Kidney (tissue), 13 donors: ENCODE measurements at regions not wholly inside any gene's neighbourhood (a gene's known extent, or its start where the extent isn't known, plus 50 kb on each side); places are given as distances from the start of the nearest gene placed in this dataset.

Experiments
- DNase-seq, 5 donors: peaks; one replicate each; pipeline ENCODE4 v3.0.0-alpha.2; 2013 to 2020
- FAIRE-seq: peaks from 2 replicates; lab custom pipeline; 2012; peaks lifted over from hg19 to GRCh38; lab: Jason Lieb, UNC
- H3K27ac ChIP-seq, 2 donors: one replicate each; pipeline ENCODE4 v1.7.0; 2013; ENCODE audit warnings: low read depth in 2 of 2, low read length in 2 of 2, inconsistent platforms in 1 of 2
- H3K27me3 ChIP-seq: one replicate; pipeline ENCODE4 v1.7.1; 2013; ENCODE audit warnings: low read length, inconsistent platforms; ENCODE audit not compliant: control insufficient read depth, insufficient read depth
- H3K36me3 ChIP-seq, 3 donors: one replicate each; pipeline versions ENCODE4 v1.7.0 to v1.7.1; 2013; ENCODE audit warnings: low read length in 3 of 3, control low read depth in 1 of 3, inconsistent platforms in 1 of 3; ENCODE audit not compliant: insufficient read depth in 3 of 3, control insufficient read depth in 2 of 3
- H3K4me1 ChIP-seq, 3 donors: one replicate each; pipeline versions ENCODE4 v1.7.0 to v1.7.1; 2013; ENCODE audit warnings: low read length in 3 of 3, inconsistent platforms in 1 of 3, low read depth in 1 of 3; ENCODE audit not compliant: control insufficient read depth in 2 of 3, insufficient read depth in 2 of 3
- H3K4me3 ChIP-seq, 3 donors: one replicate each; pipeline versions ENCODE4 v1.7.0 to v1.8.1; 2013; ENCODE audit warnings: low read length in 3 of 3, control low read depth in 1 of 3, inconsistent platforms in 1 of 3
- H3K9ac ChIP-seq, 3 donors: one replicate each; pipeline versions ENCODE4 v1.7.0 to v1.7.1; 2013; ENCODE audit warnings: low read length in 3 of 3, control low read depth in 1 of 3, inconsistent platforms in 1 of 3
- H3K9me3 ChIP-seq, 3 donors: one replicate each; pipeline versions ENCODE4 v1.7.0 to v1.7.1; 2013; ENCODE audit warnings: low read length in 3 of 3, control low read depth in 1 of 3, inconsistent platforms in 1 of 3; ENCODE audit not compliant: control insufficient read depth in 2 of 3, insufficient read depth in 1 of 3
- CTCF ChIP-seq: IDR thresholded peaks from 3 replicates; pipeline ENCODE4 v1.5.1; 2012; ENCODE audit warnings: mild to moderate bottlenecking, moderate library complexity, borderline replicate concordance; ENCODE audit not compliant: insufficient read depth; ENCODE audit errors: extremely low read depth
- intact Hi-C: fragments of 100-400 bp; cut with DNase I; formaldehyde crosslinking; loops from one replicate; pipeline ENCODE4 v1.11.1; 2022
- donor health status: control.
- donor health status: control.
- donor health status: control.
- donor health status: control.
- donor health status: control.
- donor health status: DM: yes; HTN: yes; CAD: no.
- donor health status: Normal renal cell carcinoma (clear cell type).

- Histone ChIP-seq H3K9me3 (no peaks in the 10 kb centered on the region), H3K27ac (no peak overlapping the region), H3K4me1 (no peaks in the 10 kb centered on the region), H3K27me3 (no peaks in the 10 kb centered on the region), H3K9ac (no peak overlapping the region), H3K4me3 (no peak overlapping the region), H3K36me3 (no peaks in the 10 kb centered on the region)
- no peak for FAIRE-seq
- DNase-seq, result peak in 1 of 5 donors; percentile 67
- no peak for TF ChIP-seq CTCF
- intact Hi-C loops, result no loop called here
Measured at GRCh38 chr2:6212491-6212890, 520.3 kb downstream of the SOX11 start.

- Histone ChIP-seq H3K4me1 (no peaks in the 10 kb centered on the region), H3K9me3 (no peaks in the 10 kb centered on the region), H3K9ac (no peak overlapping the region), H3K27ac (no peak overlapping the region), H3K36me3 (no peaks in the 10 kb centered on the region), H3K4me3 (no peak overlapping the region), H3K27me3 (no peaks in the 10 kb centered on the region)
- TF ChIP-seq CTCF, result no peak
- FAIRE-seq (no peak), DNase-seq (no peak)
- intact Hi-C loops, result no loop called here
Measured at GRCh38 chr2:6213056-6213780, 521.0 kb downstream of the SOX11 start.

GRCh38 chr2:6214471-6214870 is 522.3 kb downstream of the SOX11 start:
- Histone ChIP-seq H3K9ac (no peak overlapping the region), H3K4me1 (no peaks in the 10 kb centered on the region), H3K36me3 (no peaks in the 10 kb centered on the region), H3K27ac (no peak overlapping the region), H3K4me3 (no peak overlapping the region), H3K27me3 (no peaks in the 10 kb centered on the region), H3K9me3 (no peaks in the 10 kb centered on the region)
- no peak for TF ChIP-seq CTCF
- intact Hi-C loops, result no loop called here
- DNase-seq (peak in 1 of 5 donors; percentile 60), FAIRE-seq (no peak)

GRCh38 chr2:6215053-6215452 is 522.9 kb downstream of the SOX11 start:
- Histone ChIP-seq H3K27ac (no peak overlapping the region), H3K9me3 (no peaks in the 10 kb centered on the region), H3K36me3 (no peaks in the 10 kb centered on the region), H3K4me3 (no peak overlapping the region), H3K9ac (no peak overlapping the region), H3K27me3 (no peaks in the 10 kb centered on the region), H3K4me1 (no peaks in the 10 kb centered on the region)
- DNase-seq, result no peak
- intact Hi-C loops, result no loop called here
- no peak for TF ChIP-seq CTCF
- FAIRE-seq, result no peak
